Liver (tissue), 3 donors: ENCODE measurements at regions not wholly inside any gene's neighbourhood (a gene's known extent, or its start where the extent isn't known, plus 50 kb on each side); places are given as distances from the start of the nearest gene placed in this dataset.

Experiments
- EGR1 ChIP-seq, 2 donors: IDR thresholded peaks; 2 replicates each; pipeline ENCODE4 v1.6.1; 2016 to 2018; ENCODE audit warnings: antibody characterized with exemption in 2 of 2, low read depth in 2 of 2
- TAF1 ChIP-seq: conservative IDR thresholded peaks from 2 replicates; pipeline ENCODE4 v1.6.1; 2016; ENCODE audit warnings: antibody characterized with exemption, mild to moderate bottlenecking
- TF ChIP-seq, protein P1 (sequence below): fragments of 150-350 bp; IDR thresholded peaks from 2 replicates; pipeline ENCODE4 v1.5.1; 2017; ENCODE audit warnings: improper control_type of control experiment, low read depth, low read length; ENCODE audit not compliant: missing input control
- TF ChIP-seq, protein P2 (sequence below): IDR thresholded peaks from 2 replicates; pipeline ENCODE4 v1.6.1; 2016; ENCODE audit warnings: antibody characterized with exemption
- TF ChIP-seq, protein P3 (sequence below): IDR thresholded peaks from 2 replicates; pipeline ENCODE4 v1.6.1; 2016; ENCODE audit warnings: antibody characterized with exemption
- donor health status: healthy.
- donor health status: healthy.

DNA sequence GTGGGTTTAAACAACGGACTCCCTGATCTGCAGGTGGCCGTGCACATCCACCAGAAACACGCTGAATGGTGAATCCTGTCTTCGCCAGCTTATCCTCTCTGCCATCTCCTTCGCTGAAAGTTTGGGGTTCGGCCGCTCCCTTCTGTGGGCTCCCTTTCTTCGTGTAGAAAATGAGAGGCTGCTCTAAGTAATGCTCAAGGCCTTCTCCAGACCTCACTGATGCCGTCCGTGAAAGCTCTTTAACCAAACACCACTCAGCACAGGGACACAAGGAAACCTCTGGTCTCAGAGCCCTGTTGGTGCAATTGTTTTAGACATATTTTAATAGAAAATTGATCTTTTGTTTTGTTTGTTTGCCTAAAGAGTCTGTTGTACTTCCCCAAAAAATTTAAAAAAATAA, 596.5 kb downstream of the IRX1 start:
- TF ChIP-seq, protein P1, sequence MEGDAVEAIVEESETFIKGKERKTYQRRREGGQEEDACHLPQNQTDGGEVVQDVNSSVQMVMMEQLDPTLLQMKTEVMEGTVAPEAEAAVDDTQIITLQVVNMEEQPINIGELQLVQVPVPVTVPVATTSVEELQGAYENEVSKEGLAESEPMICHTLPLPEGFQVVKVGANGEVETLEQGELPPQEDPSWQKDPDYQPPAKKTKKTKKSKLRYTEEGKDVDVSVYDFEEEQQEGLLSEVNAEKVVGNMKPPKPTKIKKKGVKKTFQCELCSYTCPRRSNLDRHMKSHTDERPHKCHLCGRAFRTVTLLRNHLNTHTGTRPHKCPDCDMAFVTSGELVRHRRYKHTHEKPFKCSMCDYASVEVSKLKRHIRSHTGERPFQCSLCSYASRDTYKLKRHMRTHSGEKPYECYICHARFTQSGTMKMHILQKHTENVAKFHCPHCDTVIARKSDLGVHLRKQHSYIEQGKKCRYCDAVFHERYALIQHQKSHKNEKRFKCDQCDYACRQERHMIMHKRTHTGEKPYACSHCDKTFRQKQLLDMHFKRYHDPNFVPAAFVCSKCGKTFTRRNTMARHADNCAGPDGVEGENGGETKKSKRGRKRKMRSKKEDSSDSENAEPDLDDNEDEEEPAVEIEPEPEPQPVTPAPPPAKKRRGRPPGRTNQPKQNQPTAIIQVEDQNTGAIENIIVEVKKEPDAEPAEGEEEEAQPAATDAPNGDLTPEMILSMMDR = no peak
- TF ChIP-seq, protein P2, sequence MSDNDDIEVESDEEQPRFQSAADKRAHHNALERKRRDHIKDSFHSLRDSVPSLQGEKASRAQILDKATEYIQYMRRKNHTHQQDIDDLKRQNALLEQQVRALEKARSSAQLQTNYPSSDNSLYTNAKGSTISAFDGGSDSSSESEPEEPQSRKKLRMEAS = no peak
- TF ChIP-seq TAF1 (no peak), EGR1 (IDR thresholded peaks at IDR 0.05; ENCODE audit: low read depth in 2 of 2) (no peak)
- TF ChIP-seq, protein P3, sequence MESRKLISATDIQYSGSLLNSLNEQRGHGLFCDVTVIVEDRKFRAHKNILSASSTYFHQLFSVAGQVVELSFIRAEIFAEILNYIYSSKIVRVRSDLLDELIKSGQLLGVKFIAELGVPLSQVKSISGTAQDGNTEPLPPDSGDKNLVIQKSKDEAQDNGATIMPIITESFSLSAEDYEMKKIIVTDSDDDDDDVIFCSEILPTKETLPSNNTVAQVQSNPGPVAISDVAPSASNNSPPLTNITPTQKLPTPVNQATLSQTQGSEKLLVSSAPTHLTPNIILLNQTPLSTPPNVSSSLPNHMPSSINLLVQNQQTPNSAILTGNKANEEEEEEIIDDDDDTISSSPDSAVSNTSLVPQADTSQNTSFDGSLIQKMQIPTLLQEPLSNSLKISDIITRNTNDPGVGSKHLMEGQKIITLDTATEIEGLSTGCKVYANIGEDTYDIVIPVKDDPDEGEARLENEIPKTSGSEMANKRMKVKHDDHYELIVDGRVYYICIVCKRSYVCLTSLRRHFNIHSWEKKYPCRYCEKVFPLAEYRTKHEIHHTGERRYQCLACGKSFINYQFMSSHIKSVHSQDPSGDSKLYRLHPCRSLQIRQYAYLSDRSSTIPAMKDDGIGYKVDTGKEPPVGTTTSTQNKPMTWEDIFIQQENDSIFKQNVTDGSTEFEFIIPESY = no peak
